CD1c-positive myeloid dendritic cell (primary cell): ENCODE measurements at regions not wholly inside any gene's neighbourhood (a gene's known extent, or its start where the extent isn't known, plus 50 kb on each side); places are given as distances from the start of the nearest gene placed in this dataset.
"Not testable (repeated sequence)": the region's sequence is repeated elsewhere in the genome, so short reads cannot be mapped to it uniquely, and the experiment has no call there.

ENCODE experiments used
- DNase-seq: peaks from one replicate; pipeline ENCODE4 v3.0.0-alpha.2; 2016; ENCODE audit errors: extremely low spot score

GRCh38 chr2:87638872-87639271, 109.0 kb upstream of the PLGLB2 start:
- not testable (repeated sequence) for DNase-seq

GRCh38 chr2:87639801-87640440, 108.0 kb upstream of the PLGLB2 start:
- DNase-seq: not testable (repeated sequence)

DNA sequence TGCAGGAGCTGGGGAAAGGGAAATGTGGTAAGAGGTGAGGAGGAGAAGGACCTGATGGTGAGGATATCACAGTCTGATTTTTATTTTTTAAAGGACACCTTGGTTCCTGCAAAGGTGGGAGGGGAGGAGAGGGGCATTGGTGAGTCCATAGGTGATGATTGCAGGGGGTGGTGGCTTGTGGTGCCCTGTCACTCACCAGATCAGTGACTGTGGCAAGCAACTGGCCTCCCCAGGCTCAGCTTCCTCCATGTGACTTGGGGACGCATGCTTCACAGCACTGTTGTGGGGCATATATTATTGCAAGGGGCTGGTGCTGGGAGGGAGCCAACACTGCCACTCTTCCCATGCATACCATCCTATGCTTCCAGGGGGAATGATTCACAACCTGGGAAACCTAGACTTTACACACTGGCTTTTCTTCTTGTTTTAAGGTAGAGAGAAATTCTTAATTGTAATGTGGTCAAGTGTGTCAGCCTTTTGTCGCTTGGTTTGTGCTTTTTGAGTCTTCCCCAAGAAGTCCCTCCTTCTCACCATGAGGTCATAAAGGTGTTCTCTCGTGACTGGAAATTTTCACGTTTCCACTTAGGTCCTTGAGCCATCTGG, 106.8 kb upstream of the PLGLB2 start:
- DNase-seq: not testable (repeated sequence)

- DNase-seq: not testable (repeated sequence)
These were observed 104.7 kb upstream of the PLGLB2 start for GRCh38 chr2:87643165-87643564.

- DNase-seq: not testable (repeated sequence)
These were observed 100.0 kb upstream of the PLGLB2 start for GRCh38 chr2:87647737-87648498.

DNA sequence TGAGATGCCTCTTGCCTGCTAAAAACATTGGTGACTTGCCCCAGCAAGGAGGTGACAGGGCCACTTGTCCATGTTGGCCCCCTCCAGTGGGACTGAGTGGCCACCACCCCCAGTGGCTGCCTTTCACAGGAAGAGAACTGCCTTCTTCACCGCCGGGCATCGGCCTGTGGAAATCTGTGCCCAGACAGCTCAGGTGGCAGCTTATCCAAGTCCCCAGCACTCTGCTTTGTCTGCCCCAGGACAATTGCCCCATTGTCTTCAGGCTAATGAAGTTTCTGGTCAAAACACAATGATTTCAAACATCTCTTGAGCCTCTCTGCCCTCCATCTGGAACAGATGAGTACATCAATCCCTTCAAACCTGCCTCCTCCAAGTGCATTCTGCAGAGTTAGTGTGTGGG, 99.1 kb upstream of the PLGLB2 start:
- not testable (repeated sequence) for DNase-seq

DNA sequence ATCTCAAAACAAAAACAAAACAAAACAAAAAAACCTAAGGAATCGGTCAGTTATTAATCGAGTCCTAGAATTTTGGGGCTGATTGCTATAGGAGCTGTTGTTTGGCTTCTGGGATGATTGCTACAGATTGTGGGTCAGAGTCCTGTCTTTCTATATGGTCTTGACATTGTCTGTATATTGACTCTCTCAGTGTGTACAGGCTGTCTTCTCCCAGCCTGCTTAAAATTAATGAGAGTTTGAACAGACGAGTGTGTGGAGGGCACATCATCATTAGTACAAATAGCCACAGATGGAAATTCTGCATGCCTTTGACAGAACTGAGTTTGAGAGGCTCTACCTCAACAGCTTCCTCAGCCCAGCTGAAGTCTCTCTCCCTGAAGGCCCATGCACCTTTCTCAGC, 98.0 kb upstream of the PLGLB2 start:
- DNase-seq: not testable (repeated sequence)

- not testable (repeated sequence) for DNase-seq
These were observed 97.0 kb upstream of the PLGLB2 start for GRCh38 chr2:87650837-87651236.

GRCh38 chr2:87651589-87651988, 96.3 kb upstream of the PLGLB2 start:
- not testable (repeated sequence) for DNase-seq

DNA sequence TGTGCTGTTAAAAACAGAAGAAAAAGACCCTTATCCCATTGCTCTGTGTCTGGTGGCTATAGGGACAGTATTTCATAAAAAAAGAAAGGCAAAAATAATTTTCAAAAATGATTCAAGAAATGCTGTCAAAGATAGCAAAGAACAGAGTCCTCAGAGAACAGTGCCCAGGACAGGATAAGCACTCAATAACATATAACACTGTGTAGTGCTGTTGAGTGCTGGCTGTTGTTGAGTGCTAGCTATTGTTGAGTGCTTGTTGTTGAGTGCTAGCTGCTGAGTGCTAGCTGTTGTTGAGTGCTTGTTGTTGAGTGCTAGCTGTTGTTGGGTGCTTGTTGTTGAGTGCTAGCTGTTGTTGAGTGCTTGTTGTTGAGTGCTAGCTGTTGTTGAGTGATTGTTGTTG, 94.5 kb upstream of the PLGLB2 start:
- not testable (repeated sequence) for DNase-seq

DNA sequence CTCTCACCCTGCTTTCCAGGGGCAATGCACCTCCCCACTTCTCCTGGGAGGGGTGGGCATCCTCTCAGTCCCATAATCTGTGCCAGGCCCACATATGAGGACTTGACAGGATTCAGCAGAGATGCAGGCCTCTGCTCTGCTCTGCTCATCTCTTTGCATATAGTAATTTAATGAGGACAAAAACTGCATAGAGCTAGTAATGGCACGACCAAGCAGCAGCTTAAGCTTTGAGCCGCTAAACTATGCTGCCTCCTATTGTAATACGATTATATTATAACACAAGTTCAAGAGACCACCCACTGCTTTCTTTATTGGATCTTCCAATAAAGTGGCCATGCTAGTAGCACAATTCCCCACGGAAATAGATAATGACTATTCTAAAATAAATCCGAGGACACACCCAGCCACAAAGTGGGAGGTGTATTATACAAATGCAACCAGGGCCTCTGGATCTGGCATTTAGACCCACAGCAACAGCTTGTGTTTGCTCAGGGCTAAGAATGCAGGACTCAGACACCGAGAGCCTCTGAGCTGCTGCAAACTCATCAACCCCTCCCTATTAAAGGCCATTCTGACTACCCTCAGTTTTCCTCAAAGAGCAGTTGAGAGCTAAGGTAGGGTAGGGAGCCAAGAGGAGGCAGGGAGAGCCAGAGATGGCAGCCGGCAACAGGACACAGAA, 93.6 kb upstream of the PLGLB2 start:
- DNase-seq: not testable (repeated sequence)

DNA sequence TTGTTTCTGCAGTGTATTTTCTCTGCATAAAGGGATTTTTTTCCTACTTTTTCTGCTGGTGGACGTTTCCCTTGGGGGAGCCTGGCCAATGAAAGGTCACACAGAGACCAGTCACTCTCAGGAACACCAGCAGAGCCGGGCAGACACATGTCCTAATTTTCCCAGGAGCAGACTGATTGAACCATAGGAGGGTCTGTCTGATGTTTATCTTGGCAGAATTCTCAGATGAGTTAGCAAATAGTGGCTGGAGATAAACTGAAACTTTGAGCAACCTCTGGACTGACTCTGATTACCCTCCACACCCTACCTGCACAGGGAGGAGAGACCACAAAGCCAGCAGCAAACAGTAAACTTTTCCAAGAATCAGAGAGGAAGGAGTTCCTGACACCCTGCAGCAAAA, 90.0 kb upstream of the PLGLB2 start:
- not testable (repeated sequence) for DNase-seq

DNA sequence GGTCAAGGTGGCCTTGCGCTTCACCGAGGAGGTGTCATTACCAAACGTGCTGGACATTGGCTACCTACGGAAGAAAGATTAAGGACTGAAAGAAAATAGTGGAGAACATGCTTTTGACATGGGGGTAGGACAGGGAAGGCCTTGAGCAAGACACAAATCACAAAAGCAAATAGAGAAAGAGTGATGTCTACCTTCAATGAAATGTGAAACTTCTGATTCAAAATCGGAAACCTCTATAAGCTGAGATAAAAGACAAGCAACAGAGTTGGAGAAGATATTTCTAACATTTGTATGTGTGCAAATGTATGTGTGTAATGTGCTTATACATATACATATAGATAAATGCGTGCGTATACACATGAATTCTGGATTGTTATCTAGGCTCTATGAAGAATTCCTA, 89.5 kb upstream of the PLGLB2 start:
- not testable (repeated sequence) for DNase-seq

DNA sequence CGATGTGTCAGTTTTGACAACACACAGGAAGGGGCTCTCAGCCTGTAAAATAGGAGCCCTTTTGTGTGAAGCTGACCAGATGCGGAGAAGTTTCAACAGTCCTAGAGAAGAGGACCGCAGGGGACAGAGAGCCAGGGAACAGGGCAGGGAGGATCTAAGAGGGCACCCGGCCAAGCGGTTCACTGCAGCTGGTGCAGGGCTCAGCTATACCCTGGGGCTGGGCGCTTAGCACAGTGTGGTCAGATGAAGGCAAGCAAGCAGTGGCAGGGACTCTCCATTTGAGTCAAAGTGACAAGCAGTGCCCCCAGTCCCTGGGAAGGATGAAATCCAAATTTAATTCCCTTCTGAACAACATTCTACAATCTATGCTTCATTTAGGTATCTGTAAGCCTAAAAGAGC, 88.9 kb upstream of the PLGLB2 start:
- DNase-seq: not testable (repeated sequence)

GRCh38 chr2:87660164-87660563, 87.7 kb upstream of the PLGLB2 start:
- DNase-seq: not testable (repeated sequence)

- DNase-seq: not testable (repeated sequence)
These were observed 85.3 kb upstream of the PLGLB2 start for GRCh38 chr2:87662316-87663290.

GRCh38 chr2:87663347-87663746, 84.5 kb upstream of the PLGLB2 start:
- DNase-seq: not testable (repeated sequence)

DNA sequence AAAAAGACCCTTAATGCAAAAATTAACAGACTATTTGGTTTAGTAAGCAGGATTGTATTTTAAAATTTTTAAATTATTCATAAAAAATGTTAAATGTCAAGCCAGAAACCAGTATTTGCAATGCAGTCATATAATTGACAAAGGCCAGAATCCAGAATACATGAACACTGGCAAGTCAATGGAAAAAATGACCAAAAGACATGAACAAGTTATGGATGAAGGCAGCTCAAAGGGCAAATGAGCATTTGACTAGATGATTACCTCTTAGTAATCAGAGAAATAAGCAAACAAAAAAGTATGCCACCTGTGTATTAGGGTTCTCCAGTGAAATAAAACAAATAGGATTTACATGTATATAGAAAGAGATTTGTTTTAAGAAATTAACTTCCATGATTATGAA, 80.9 kb upstream of the PLGLB2 start:
- not testable (repeated sequence) for DNase-seq

- not testable (repeated sequence) for DNase-seq
These were observed 79.5 kb upstream of the PLGLB2 start for GRCh38 chr2:87668361-87668760.

DNA sequence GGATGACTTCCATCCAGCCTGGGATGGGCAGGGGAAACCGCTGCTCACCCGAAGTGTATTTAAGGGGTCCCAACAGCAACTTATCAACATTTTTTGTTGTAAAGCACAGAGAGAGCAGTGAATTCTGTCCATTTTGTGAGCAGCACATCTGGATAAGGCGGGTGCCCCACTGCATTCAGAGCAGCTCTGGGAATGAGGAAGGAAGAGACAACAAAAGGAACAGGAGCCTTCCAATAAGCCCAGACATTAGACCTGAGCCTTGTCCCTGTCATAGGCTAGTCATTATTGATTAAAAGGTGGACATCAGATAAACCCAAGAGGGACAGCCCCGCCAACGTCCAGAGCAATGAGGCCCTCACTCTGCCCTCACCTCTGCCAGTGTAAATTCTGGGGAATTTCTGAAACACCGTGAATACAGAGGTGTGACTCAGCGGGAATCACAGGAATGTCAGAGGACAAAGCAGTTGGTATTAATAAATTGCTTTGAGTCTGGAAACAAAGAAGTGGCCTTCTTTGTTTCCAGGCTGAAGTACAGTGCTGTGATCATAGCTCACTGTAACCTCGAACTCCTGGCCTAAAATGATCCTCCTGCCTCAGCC, 78.2 kb upstream of the PLGLB2 start:
- not testable (repeated sequence) for DNase-seq

GRCh38 chr2:87672404-87672803, 75.5 kb upstream of the PLGLB2 start:
- DNase-seq: not testable (repeated sequence)
